SK-N-SH treated with all-trans-retinoic acid at 6 μM for 48 hours (cell line): ENCODE measurements at regions not wholly inside any gene's neighbourhood (a gene's known extent, or its start where the extent isn't known, plus 50 kb on each side); places are given as distances from the start of the nearest gene placed in this dataset.

Source experiments
- CREB5 ChIP-seq: fragments of 250-450 bp; sonication (Bioruptor Pico); IDR thresholded peaks from 2 replicates; pipeline ENCODE4 v1.5.1; 2020; ENCODE audit warnings: low read depth, mild to moderate bottlenecking, moderate library complexity
- CSRNP3 ChIP-seq: fragments of 250-450 bp; sonication (Bioruptor Pico); IDR thresholded peaks from 2 replicates; pipeline ENCODE4 v1.5.1; 2021; ENCODE audit warnings: mild to moderate bottlenecking, moderate library complexity
- PATZ1 ChIP-seq: fragments of 250-450 bp; sonication (Bioruptor Pico); IDR thresholded peaks from 2 replicates; pipeline ENCODE4 v1.8.0; 2020; ENCODE audit warnings: mild to moderate bottlenecking, moderate library complexity, borderline replicate concordance
- RARB ChIP-seq: fragments of 250-450 bp; sonication (Bioruptor Pico); IDR thresholded peaks from 2 replicates; pipeline ENCODE4 v1.8.0; 2021; ENCODE audit warnings: mild to moderate bottlenecking, moderate library complexity
- TSHZ2 ChIP-seq: fragments of 250-450 bp; sonication (Bioruptor Pico); IDR thresholded peaks from 2 replicates; pipeline ENCODE4 v1.5.0; 2020; ENCODE audit warnings: mild to moderate bottlenecking, moderate library complexity
- ZFP3 ChIP-seq: fragments of 250-450 bp; sonication (Bioruptor Pico); IDR thresholded peaks from 2 replicates; pipeline ENCODE4 v1.5.0; 2020; ENCODE audit warnings: mild to moderate bottlenecking, moderate library complexity
- ZFP30 ChIP-seq: fragments of 450-650 bp; formaldehyde crosslinking; IDR thresholded peaks from 2 replicates; pipeline ENCODE4 v1.5.0; 2022; ENCODE audit warnings: mild to moderate bottlenecking, moderate library complexity
- ZNF565 ChIP-seq: fragments of 450-650 bp; formaldehyde crosslinking; conservative IDR thresholded peaks from 2 replicates; pipeline ENCODE4 v1.5.0; 2020; ENCODE audit warnings: low read depth, mild to moderate bottlenecking, moderate library complexity

- TF ChIP-seq PATZ1 (CRISPR knock-in tag) (no peak), CREB5 (no peak), ZNF565 (no peak), CSRNP3 (CRISPR knock-in tag) (no peak), RARB (CRISPR knock-in tag) (no peak), ZFP3 (CRISPR knock-in tag) (no peak), TSHZ2 (CRISPR knock-in tag) (no peak), ZFP30 (CRISPR knock-in tag) (no peak)
Observed at GRCh38 chr2:83595926-83596325, 863.2 kb downstream of the SUCLG1 start.
